Fibroblast of skin of left biceps (primary cell): ENCODE measurements at regions not wholly inside any gene's neighbourhood (a gene's known extent, or its start where the extent isn't known, plus 50 kb on each side); places are given as distances from the start of the nearest gene placed in this dataset.

ENCODE experiments used
- DNase-seq, 2 experiments: peaks; one replicate each; pipeline ENCODE4 v3.0.0-alpha.2; 2013; ENCODE audit warnings: low read depth in 2 of 2

DNA sequence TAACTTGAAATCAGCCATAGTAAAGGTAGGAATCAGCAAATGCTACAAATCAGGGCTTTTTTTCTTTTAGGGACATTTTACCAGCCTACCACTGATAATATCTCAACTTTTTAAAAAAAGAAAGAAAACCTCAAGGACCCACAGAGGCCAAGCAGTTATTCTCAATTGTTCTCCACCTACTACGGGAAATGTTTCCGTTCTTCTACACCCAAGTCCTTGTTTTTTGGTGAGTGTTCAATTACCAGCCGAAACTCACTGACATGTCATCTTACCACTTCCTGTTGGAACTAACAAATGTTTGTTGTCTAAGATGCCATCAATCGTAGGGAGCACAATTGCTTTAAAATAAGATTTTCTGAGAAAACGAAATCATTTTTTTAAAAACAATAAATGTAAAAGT, 50.2 kb upstream of the CDK1 start:
- no peak for DNase-seq

DNA sequence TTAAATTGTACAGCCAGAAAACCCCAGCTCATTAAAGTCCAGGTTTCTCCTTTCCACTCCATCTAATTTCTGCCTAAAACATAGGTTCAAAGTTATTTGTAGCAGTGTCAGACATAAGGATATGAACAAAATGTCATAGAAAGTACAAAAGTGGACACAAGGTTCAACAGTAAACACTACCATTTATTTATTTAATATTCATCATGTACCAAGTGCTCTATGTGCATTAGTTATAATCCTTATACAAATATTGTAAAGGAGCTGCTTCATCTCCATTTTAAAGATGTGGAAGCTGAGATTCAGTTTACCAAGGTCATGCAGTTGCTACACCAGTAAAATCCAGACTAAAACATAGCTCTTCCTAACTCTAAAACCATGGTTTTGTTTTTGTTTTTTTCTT, 52.0 kb upstream of the CDK1 start:
- no peak for DNase-seq

- DNase-seq = no peak
These were observed 55.7 kb upstream of the CDK1 start for GRCh38 chr10:60722623-60723022.

DNA sequence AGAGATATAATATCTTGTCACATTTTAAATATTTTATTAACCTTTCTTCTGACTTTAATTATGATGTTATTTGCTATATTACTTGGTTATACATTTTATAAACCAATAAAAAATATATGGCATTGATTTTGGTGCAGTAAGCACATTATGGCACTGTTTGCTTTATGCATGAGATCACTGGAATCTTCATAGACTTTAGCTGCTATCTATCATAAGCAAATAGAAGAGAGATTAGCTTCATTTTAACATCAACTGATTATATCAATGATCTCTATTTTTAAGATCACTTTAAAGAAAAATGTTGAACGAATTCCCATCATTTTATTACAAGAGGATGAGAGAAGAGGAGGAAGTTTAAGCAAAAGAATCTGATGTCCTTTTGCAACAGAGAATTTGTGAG, 58.6 kb upstream of the CDK1 start:
- DNase-seq = no peak

GRCh38 chr10:60718886-60719285, 59.4 kb upstream of the CDK1 start:
- no peak for DNase-seq

DNA sequence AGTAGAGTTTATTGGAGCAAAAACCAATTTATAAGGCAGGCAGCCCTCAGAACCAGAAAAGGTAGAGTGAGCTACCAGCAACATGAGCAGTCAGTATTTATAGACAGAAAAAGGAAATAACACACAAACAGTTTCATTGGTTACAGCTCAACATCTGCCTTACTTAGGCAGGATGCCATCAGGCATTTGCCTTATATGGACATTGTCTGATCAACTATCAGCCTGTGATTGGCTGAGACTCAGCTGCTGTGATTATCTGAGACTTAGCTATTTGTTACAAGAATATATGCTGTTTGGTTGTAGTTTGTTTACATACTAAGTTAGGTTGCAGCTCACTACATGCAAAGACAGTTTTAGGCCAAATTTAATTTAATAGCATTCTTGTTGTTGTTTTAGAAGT, 60.4 kb upstream of the CDK1 start:
- no peak for DNase-seq

DNA sequence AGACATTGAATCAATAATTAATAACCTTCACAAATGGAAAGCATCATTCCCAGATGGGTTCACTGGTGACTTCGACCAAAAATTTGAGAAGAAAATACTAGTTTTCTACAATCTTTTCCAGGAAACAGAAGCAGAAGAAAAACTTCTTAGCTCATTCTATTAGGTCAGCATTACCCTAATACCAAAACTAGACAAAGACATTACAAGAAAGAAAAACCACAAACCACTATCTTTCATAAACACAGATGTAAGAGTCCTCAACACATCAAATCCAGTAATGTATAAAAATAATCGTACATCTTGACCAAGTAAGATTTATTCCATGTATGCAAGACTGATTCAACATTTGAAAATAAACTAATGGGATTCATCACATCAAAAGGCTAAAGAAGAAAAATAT, 64.0 kb upstream of the CDK1 start:
- DNase-seq = no peak

- no peak for DNase-seq
These were observed 66.8 kb upstream of the CDK1 start for GRCh38 chr10:60711496-60711895.

DNA sequence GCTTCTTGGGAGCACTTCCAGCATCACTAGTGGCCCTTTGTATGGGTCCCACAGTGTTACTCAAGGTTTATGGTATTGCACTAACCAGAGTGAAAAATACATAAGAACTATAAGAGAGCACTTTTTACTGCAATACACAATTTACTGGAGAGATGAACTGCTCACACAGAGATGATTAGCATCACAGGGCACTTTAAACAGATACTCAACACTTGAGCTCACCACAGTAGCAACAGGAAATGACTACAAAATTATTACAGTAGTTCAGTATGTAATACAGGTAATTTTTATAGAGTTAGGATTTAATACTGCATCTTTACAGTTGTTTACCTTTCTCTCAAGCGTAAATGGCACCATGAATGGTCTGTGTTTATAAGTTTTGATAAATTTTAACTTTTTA, 68.2 kb upstream of the CDK1 start:
- no peak for DNase-seq

DNA sequence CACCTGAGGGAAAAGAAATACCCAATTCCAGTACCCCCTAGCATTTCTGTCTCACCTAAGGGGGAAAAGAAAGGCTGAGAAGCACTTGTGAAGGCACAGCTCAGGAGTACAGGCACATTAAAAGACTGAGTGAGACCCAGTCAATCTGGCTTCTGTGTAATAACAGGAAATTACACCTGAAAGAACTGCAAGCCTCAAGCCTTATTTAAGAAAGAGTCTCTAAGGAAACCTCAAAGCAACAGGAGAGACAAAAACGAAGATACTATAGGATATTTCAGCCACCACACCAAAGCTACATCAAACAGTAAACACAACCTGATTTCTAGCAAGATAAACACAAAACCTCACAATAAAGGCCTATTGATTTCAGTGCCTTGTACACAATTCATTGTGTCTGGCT, 69.6 kb upstream of the CDK1 start:
- no peak for DNase-seq

DNA sequence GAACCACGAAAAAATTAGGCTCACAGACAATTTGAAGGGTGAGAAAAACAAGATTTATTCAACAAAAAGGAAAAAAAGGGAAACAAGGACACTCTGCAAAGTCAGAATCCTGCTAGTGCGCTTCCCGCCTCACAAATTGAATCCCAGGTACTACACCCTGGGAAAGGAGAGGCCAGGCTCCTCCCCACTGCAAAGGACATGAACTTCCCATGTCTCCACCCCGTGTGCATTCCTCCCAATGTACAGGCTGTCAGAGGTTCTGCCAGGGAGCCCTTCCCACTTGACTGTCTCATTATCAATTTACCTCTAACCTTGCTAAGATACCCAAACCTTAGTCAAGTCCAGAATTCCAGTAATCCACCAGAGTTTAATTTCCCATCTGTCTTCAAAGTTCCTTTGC, 70.4 kb upstream of the CDK1 start:
- no peak for DNase-seq

- DNase-seq = no peak
These were observed 72.1 kb upstream of the CDK1 start for GRCh38 chr10:60706146-60706545.

DNA sequence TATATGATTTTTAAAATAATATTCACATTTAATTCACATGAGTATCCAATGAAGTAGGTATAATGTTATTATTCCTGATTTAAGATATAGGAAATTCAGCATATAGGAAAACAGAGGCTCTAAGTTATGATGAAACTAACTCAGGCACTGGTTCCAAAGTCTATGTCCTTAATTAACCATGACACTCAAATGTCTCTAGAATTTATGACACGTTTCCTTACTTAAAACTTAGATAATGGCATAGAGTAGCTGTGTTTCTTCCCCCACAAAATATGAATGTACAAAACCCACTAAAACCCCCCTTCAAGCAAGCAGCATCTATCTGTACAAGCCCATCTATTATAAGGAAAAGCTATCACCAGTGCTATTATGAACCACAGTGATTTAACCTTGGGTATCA, 72.9 kb upstream of the CDK1 start:
- no peak for DNase-seq

DNA sequence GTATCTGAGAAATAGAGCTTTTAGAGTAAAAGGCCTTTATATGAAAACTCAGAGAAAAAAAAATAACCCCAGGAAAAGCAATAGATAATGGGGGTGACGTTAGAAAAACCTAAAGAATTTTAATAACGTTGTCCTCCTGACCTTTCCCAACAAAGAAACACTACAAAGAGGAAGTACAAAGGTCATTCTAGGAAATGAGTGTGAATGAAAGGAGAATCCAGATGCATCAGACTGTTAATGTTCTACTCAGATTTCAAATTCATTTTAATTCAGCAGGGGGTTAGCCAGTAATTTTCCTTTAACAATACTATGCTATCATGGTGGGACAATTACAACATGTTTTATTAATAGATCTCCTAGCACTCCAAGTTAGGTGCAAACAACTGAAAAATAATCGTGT, 73.8 kb upstream of the CDK1 start:
- DNase-seq = no peak

DNA sequence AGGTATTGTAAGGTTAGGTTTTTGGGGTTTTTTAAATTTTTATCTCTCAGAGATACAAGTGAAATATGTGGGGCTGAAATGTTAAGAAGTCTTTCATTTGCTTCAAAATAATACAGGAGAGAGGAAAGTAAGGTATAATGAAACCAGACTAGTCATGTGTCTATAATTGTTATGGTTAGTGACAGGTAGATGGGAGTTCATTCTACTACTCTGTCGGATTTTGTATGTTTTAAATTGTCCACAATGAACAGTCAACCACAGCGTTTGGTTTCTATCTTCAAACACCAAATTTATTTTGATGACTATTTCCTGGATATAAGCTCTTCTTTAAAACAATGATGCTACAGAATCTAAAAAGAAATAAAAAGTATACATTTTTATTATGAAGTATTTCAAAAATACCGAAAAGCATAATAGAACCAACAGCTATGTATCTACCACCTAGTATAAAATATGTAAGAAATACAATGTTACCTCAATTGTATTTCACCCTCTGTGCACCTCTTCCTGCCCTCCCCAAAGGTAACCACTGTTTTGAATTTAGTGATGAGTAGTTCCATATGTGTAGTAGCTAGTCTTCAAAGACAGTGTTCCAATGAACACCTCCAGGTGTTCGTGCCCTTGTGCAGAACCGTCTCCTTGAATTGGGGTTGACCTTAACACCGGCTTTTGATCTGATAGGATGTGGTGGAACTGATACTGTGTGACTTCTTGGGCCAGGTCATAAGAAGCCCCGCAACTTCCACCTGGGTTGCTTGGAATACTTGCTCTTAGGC, 74.8 kb upstream of the CDK1 start:
- no peak for DNase-seq

DNA sequence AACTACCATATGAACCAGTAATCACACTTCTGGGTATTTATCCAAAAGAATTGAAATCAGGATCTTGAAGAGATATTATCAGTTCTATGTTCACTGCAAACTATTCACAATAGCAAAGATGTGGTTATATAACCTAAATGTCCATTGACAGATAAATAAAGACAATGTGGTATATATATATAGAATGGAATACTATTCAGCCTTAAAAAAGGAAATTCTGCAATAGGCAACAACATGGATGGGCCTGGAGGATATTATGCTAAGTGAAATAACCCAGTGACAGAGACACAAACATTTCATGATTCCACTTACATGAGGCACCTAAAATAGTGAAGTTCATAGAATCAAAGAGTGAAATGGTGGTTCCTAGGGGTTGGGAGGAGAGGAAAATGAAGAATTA, 90.6 kb upstream of the CDK1 start:
- no peak for DNase-seq

- DNase-seq = no peak
These were observed 94.2 kb upstream of the CDK1 start for GRCh38 chr10:60684091-60684490.

DNA sequence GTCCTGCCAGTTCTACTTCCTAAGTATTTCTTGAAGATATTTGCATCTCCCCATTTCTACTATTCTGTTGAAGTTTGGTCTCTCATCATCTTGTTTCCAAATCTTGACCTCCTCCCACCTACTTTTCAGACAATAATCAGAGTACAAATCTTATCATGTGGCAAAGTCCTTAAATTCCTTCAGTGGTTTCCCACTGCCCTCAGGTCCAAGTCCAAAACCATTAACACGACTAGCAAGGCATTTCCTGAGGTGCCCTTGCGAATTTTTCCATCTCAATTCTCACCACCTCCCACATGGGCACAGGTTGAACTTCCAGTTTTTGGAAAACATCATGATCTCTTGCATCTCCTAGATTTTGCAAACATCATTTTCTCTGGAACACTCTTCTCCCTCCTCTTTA, 97.2 kb upstream of the CDK1 start:
- DNase-seq = no peak

GRCh38 chr10:60679388-60679990, 98.8 kb upstream of the CDK1 start:
- DNase-seq = no peak

GRCh38 chr10:60678978-60679377, 99.3 kb upstream of the CDK1 start:
- DNase-seq = no peak

DNA sequence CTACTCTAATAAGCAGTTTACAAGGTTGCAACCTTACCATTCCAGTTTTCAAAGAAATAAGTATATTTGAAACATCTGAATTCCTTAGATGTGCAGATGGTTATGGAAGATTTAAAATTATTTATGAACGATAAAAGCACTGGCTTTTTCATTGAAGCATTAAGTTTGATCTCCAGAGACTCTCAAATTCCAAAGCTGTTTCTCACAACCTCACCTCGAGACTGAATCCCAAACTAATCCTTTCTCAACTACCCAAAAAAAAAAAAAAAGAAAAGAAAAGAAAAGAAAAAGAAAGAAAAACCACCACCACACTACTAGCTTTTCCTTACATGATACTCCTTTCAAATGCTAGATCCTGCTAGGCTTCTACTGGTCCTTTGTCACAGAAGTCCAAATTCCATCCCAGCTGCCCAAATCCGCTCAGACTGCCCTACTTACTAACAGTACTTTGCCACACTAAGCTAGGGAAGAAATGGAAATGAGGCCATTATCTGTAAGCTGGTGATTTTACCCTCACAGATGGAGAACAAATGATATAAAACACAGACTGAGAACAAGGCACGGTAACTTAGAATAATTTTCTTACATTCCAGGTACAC, 100.6 kb upstream of the CDK1 start:
- peak in 1 of 2 experiments; percentile 29 for DNase-seq

GRCh38 chr10:60675236-60675635, 103.0 kb upstream of the CDK1 start:
- no peak for DNase-seq

DNA sequence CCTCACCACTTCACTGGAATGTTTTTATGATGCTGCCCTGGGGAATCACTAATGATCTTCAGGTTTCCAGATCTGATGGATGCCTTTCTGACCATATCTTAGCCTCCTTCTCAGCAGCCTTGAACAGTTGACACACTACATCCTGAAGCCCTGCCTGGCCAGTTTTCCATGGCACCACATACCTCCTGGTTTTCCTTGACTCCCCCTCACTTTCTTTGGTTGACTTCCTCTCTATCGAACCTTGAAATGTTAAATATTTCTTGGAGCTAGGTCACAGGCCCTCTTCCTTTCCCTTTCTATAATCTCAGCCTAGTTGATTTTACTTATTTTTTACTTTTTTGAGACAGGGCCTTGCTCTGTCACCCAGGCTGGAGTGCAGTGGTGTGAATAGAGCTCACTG, 108.8 kb upstream of the CDK1 start:
- no peak for DNase-seq
